ENCODE measurements at regions not wholly inside any gene's neighbourhood (a gene's known extent, or its start where the extent isn't known, plus 50 kb on each side); places are given as distances from the start of the nearest gene placed in this dataset.

GRCh38 chr7:123348690-123349089 is 148.9 kb upstream of the SLC13A1 start:
- TF ChIP-seq CTCF (IDR thresholded peaks at IDR 0.05) (no peak), POLR2A (IDR thresholded peaks at IDR 0.05) (no peak)
